ENCODE measurements at regions not wholly inside any gene's neighbourhood (a gene's known extent, or its start where the extent isn't known, plus 50 kb on each side); places are given as distances from the start of the nearest gene placed in this dataset.

- no peak overlapping the region for H3K27ac ChIP-seq (ENCODE audit: low read depth, low read length)
- no peaks in the 10 kb centered on the region for H3K79me2 ChIP-seq (ENCODE audit: insufficient read depth, low read length)
- TF ChIP-seq, protein P1, sequence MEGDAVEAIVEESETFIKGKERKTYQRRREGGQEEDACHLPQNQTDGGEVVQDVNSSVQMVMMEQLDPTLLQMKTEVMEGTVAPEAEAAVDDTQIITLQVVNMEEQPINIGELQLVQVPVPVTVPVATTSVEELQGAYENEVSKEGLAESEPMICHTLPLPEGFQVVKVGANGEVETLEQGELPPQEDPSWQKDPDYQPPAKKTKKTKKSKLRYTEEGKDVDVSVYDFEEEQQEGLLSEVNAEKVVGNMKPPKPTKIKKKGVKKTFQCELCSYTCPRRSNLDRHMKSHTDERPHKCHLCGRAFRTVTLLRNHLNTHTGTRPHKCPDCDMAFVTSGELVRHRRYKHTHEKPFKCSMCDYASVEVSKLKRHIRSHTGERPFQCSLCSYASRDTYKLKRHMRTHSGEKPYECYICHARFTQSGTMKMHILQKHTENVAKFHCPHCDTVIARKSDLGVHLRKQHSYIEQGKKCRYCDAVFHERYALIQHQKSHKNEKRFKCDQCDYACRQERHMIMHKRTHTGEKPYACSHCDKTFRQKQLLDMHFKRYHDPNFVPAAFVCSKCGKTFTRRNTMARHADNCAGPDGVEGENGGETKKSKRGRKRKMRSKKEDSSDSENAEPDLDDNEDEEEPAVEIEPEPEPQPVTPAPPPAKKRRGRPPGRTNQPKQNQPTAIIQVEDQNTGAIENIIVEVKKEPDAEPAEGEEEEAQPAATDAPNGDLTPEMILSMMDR (IDR thresholded peaks at IDR 0.05 in 2 of 3, conservative IDR thresholded peaks at IDR 0.05 in 1 of 3; ENCODE audit: borderline replicate concordance in 1 of 3, insufficient read depth in 1 of 3, low read depth in 2 of 3, low read length in 2 of 3), result no peak
- no peak for TF ChIP-seq YY1 (IDR thresholded peaks at IDR 0.05; ENCODE audit: extremely low read depth, insufficient replicate concordance, low read depth, low read length)
- no peak for TF ChIP-seq POLR2A (IDR thresholded peaks at IDR 0.05; ENCODE audit: borderline replicate concordance, extremely low read depth, insufficient read depth, insufficient read length)
- no peak for TF ChIP-seq EZH2 (IDR thresholded peaks at IDR 0.05)
- no peak for TF ChIP-seq FOSL1 (IDR thresholded peaks at IDR 0.05; ENCODE audit: low read depth)
- TF ChIP-seq, protein P2, sequence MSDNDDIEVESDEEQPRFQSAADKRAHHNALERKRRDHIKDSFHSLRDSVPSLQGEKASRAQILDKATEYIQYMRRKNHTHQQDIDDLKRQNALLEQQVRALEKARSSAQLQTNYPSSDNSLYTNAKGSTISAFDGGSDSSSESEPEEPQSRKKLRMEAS (IDR thresholded peaks at IDR 0.05), result no peak
- no peak for TF ChIP-seq RAD21 (IDR thresholded peaks at IDR 0.05; ENCODE audit: low read depth)
- no peak for TF ChIP-seq ELF1 (IDR thresholded peaks at IDR 0.05; ENCODE audit: borderline replicate concordance, low read depth)
- TF ChIP-seq EGR1 (IDR thresholded peaks at IDR 0.05; ENCODE audit: low read depth), result no peak
- no peak for TF ChIP-seq ZBTB33 (IDR thresholded peaks at IDR 0.05; ENCODE audit: extremely low read depth, insufficient replicate concordance, low read length)
- no peak for TF ChIP-seq ZNF274 (IDR thresholded peaks at IDR 0.05; ENCODE audit: low read depth, low read length)
- TF ChIP-seq REST (IDR thresholded peaks at IDR 0.05; ENCODE audit: low read depth), result no peak
- TF ChIP-seq ZFX (IDR thresholded peaks at IDR 0.05), result no peak
- TF ChIP-seq TCF7L2 (IDR thresholded peaks at IDR 0.05; ENCODE audit: borderline replicate concordance, extremely low read depth, insufficient read depth, insufficient read length), result no peak
- TF ChIP-seq EZH2phosphoT487 (IDR thresholded peaks at IDR 0.05; ENCODE audit: borderline replicate concordance), result no peak
- no peak overlapping the region for H2AFZ ChIP-seq (ENCODE audit: low read depth, low read length, poor library complexity, severe bottlenecking)
- BruUV-seq (replicated peaks), result no TSS peak
- ChIA-PET CTCF (no interaction called here), RAD21 (ENCODE audit: low non-redundant PET in 1 of 2, low total read pairs in 2 of 2, uncharacterized antibody in 2 of 2, unreplicated experiment in 2 of 2) (no interaction called here), POLR2A (no interaction called here)
- no peaks in the 10 kb centered on the region for H3K9me2 ChIP-seq (ENCODE audit: insufficient read depth)
- no peaks in the 10 kb centered on the region for H3K4me1 ChIP-seq (ENCODE audit: control insufficient read depth in 1 of 2, insufficient read depth in 2 of 2, low read length in 2 of 2)
- no peaks in the 10 kb centered on the region for H4K20me1 ChIP-seq (ENCODE audit: insufficient read depth)
- DNase-seq (ENCODE audit: low read depth, low spot score) (no peak), ATAC-seq (no peak)
- H3K36me3 ChIP-seq (ENCODE audit: control insufficient read depth in 1 of 2, insufficient read depth in 2 of 2, low read length in 2 of 2), result no peaks in the 10 kb centered on the region
- no peak overlapping the region for H3K4me3 ChIP-seq (replicated peaks in 1 of 2; ENCODE audit: low read depth in 1 of 2, low read length in 2 of 2)
- H3K9ac ChIP-seq (ENCODE audit: low read length), result no peak overlapping the region
- no peak overlapping the region for H3K4me2 ChIP-seq (ENCODE audit: low read length)
- intact Hi-C loops (cut with micrococcal nuclease), result no loop called here
- H3K27me3 ChIP-seq (ENCODE audit: insufficient read depth, low read length), result peaks cover 20% of the 10 kb centered on the region
- H3K9me3 ChIP-seq (ENCODE audit: control insufficient read depth in 1 of 2, insufficient read depth in 1 of 2, low read depth in 1 of 2, low read length in 2 of 2), result no peaks in the 10 kb centered on the region
Measured at GRCh38 chr7:107233-107632, 85.1 kb upstream of the FAM20C start.
